ENCODE measurements at regions not wholly inside any gene's neighbourhood (a gene's known extent, or its start where the extent isn't known, plus 50 kb on each side); places are given as distances from the start of the nearest gene placed in this dataset.

GRCh38 chr10:3509355-3509754 is 275.7 kb downstream of the KLF6 start:
- TF ChIP-seq EZH2phosphoT487 (IDR thresholded peaks at IDR 0.05; ENCODE audit: borderline replicate concordance) (no peak), CTCF (conservative IDR thresholded peaks at IDR 0.05; ENCODE audit: low read length) (no peak)
- Histone ChIP-seq H3K4me2 (ENCODE audit: low read depth, low read length, poor library complexity, severe bottlenecking) (no peak overlapping the region), H3K27me3 (ENCODE audit: insufficient read depth, low read length, poor library complexity, severe bottlenecking) (no peaks in the 10 kb centered on the region), H2AFZ (ENCODE audit: low read length) (no peak overlapping the region), H3K9me2 (replicated peaks; ENCODE audit: low read depth, low read length) (no peaks in the 10 kb centered on the region), H3K36me3 (ENCODE audit: insufficient read depth, low read length) (no peaks in the 10 kb centered on the region), H3K4me3 (ENCODE audit: low read length, poor library complexity, severe bottlenecking) (no peak overlapping the region), H3K79me2 (ENCODE audit: insufficient read depth, low read length) (no peaks in the 10 kb centered on the region), H4K20me1 (ENCODE audit: insufficient read depth, low read length, poor library complexity, severe bottlenecking) (no peaks in the 10 kb centered on the region), H3K9me3 (ENCODE audit: insufficient read depth, low read depth, low read length) (no peaks in the 10 kb centered on the region), H3F3A (ENCODE audit: low read depth) (no peaks in the 10 kb centered on the region), H3K9ac (ENCODE audit: low read depth, low read length, poor library complexity, severe bottlenecking) (no peak overlapping the region), H3K4me1 (ENCODE audit: insufficient read depth, low read length, poor library complexity, severe bottlenecking) (no peaks in the 10 kb centered on the region)

DNA sequence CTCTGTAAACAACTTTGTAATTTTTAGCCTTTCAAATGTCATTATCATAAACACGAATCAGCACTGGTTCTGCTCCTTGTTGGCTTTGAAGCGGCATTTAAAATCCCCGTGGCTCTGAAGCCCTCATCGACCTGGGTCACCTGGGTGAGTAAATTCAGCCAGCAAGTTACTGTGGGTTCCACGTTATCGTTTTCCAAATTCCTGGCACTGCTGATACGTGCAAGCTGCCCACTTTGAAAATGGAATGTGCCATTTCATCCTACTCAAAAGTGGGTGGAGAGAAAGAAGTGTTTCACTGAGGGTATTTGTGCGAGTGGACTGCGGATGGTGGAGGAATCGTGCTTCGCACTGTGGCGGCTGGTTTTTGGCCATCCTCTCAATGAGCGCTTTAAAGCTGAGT is 281.7 kb downstream of the KLF6 start:
- Histone ChIP-seq H3K4me1 (ENCODE audit: insufficient read depth, low read length, poor library complexity, severe bottlenecking) (no peaks in the 10 kb centered on the region), H2AFZ (ENCODE audit: low read length) (no peak overlapping the region), H3K4me3 (ENCODE audit: low read length, poor library complexity, severe bottlenecking) (no peak overlapping the region), H3F3A (ENCODE audit: low read depth) (no peaks in the 10 kb centered on the region), H3K36me3 (ENCODE audit: insufficient read depth, low read length) (no peaks in the 10 kb centered on the region), H3K9me2 (replicated peaks; ENCODE audit: low read depth, low read length) (no peaks in the 10 kb centered on the region), H3K27me3 (ENCODE audit: insufficient read depth, low read length, poor library complexity, severe bottlenecking) (no peaks in the 10 kb centered on the region), H3K9ac (ENCODE audit: low read depth, low read length, poor library complexity, severe bottlenecking) (no peak overlapping the region), H3K79me2 (ENCODE audit: insufficient read depth, low read length) (no peaks in the 10 kb centered on the region), H3K4me2 (ENCODE audit: low read depth, low read length, poor library complexity, severe bottlenecking) (no peak overlapping the region), H4K20me1 (ENCODE audit: insufficient read depth, low read length, poor library complexity, severe bottlenecking) (no peaks in the 10 kb centered on the region), H3K9me3 (ENCODE audit: insufficient read depth, low read depth, low read length) (no peaks in the 10 kb centered on the region)
- no peak for TF ChIP-seq CTCF (conservative IDR thresholded peaks at IDR 0.05; ENCODE audit: low read length)
- no peak for TF ChIP-seq EZH2phosphoT487 (IDR thresholded peaks at IDR 0.05; ENCODE audit: borderline replicate concordance)

GRCh38 chr10:3502673-3503072 is 282.3 kb downstream of the KLF6 start:
- H4K20me1 ChIP-seq (ENCODE audit: insufficient read depth, low read length, poor library complexity, severe bottlenecking), result no peaks in the 10 kb centered on the region
- no peaks in the 10 kb centered on the region for H3K9me2 ChIP-seq (replicated peaks; ENCODE audit: low read depth, low read length)
- H3K4me1 ChIP-seq (ENCODE audit: insufficient read depth, low read length, poor library complexity, severe bottlenecking), result no peaks in the 10 kb centered on the region
- no peak overlapping the region for H3K4me2 ChIP-seq (ENCODE audit: low read depth, low read length, poor library complexity, severe bottlenecking)
- no peaks in the 10 kb centered on the region for H3F3A ChIP-seq (ENCODE audit: low read depth)
- no peak overlapping the region for H2AFZ ChIP-seq (ENCODE audit: low read length)
- no peaks in the 10 kb centered on the region for H3K9me3 ChIP-seq (ENCODE audit: insufficient read depth, low read depth, low read length)
- H3K4me3 ChIP-seq (ENCODE audit: low read length, poor library complexity, severe bottlenecking), result no peak overlapping the region
- no peaks in the 10 kb centered on the region for H3K27me3 ChIP-seq (ENCODE audit: insufficient read depth, low read length, poor library complexity, severe bottlenecking)
- no peak overlapping the region for H3K9ac ChIP-seq (ENCODE audit: low read depth, low read length, poor library complexity, severe bottlenecking)
- no peaks in the 10 kb centered on the region for H3K36me3 ChIP-seq (ENCODE audit: insufficient read depth, low read length)
- TF ChIP-seq EZH2phosphoT487 (IDR thresholded peaks at IDR 0.05; ENCODE audit: borderline replicate concordance), result no peak
- no peak for TF ChIP-seq CTCF (conservative IDR thresholded peaks at IDR 0.05; ENCODE audit: low read length)
- H3K79me2 ChIP-seq (ENCODE audit: insufficient read depth, low read length), result no peaks in the 10 kb centered on the region
